Brain microvascular endothelial cell (primary cell): ENCODE measurements at regions not wholly inside any gene's neighbourhood (a gene's known extent, or its start where the extent isn't known, plus 50 kb on each side); places are given as distances from the start of the nearest gene placed in this dataset.

Experiments
- DNase-seq: peaks from one replicate; pipeline ENCODE4 v3.0.0-alpha.2; 2020
- H3K27ac ChIP-seq: fragments of 250-450 bp; sonication (Bioruptor Pico); 2 replicates; pipeline ENCODE4 v1.5.1; 2020; ENCODE audit warnings: mild to moderate bottlenecking, moderate library complexity
- H3K27me3 ChIP-seq: fragments of 250-450 bp; sonication (Bioruptor Pico); replicated peaks from 2 replicates; pipeline ENCODE4 v1.5.1; 2020; ENCODE audit warnings: mild to moderate bottlenecking
- H3K36me3 ChIP-seq: fragments of 250-450 bp; sonication (Bioruptor Pico); replicated peaks from 2 replicates; pipeline ENCODE4 v1.5.1; 2020; ENCODE audit warnings: mild to moderate bottlenecking
- H3K4me3 ChIP-seq: 2 replicates; pipeline ENCODE4 v1.5.1; 2011; ENCODE audit warnings: low read depth, mild to moderate bottlenecking, control low read depth, low read length, moderate library complexity
- in situ Hi-C: cut with HindIII; loops from 2 replicates; pipeline ENCODE4 v1.10.0; 2017; ENCODE audit warnings: low sequenced_read_pairs, low pct_ligation_motif_present
- TF ChIP-seq, protein P1 (sequence below): IDR thresholded peaks from 2 replicates; pipeline ENCODE4 v1.5.1; 2011; ENCODE audit warnings: low read depth, mild to moderate bottlenecking, moderate library complexity, low read length, control low read depth, inconsistent platforms; ENCODE audit errors: missing control alignments

DNA sequence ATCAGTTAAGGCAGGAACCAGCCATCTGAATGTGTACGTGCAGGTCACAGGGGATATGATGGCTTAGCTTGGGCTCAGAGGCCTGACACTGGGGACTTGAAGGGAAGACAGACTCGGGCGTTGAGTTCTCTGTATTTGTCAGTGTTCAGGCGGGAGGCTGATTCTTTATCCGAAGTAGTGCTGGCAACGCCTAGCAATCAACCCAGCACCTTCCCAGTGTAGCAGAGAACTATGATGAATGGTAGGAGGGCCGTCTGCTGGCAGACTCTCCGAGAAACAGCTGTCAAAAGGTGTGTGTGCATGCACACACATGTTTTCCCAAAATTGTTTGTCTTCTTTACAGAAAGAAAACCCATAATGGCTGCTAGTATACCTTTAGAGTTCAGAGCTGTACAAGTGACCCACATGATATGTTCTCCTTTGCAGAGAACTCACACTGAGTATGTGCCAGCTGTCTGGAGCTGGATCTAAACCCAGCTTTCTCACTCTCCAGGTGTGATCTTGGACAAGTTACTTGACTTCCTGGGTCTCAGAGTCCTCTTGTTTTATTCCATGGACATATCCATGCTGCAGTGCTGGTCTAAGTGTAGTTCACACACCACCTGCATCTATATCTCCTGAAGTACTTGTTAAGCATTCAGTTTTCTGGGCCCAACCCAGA, 74.5 kb upstream of the LARS2 start:
- no peak overlapping the region for H3K4me3 ChIP-seq
- no peak for DNase-seq
- H3K36me3 ChIP-seq: no peaks in the 10 kb centered on the region
- in situ Hi-C loops: no loop called here
- H3K27ac ChIP-seq: no peak overlapping the region
- H3K27me3 ChIP-seq: peaks cover 11% of the 10 kb centered on the region
- TF ChIP-seq, protein P1, sequence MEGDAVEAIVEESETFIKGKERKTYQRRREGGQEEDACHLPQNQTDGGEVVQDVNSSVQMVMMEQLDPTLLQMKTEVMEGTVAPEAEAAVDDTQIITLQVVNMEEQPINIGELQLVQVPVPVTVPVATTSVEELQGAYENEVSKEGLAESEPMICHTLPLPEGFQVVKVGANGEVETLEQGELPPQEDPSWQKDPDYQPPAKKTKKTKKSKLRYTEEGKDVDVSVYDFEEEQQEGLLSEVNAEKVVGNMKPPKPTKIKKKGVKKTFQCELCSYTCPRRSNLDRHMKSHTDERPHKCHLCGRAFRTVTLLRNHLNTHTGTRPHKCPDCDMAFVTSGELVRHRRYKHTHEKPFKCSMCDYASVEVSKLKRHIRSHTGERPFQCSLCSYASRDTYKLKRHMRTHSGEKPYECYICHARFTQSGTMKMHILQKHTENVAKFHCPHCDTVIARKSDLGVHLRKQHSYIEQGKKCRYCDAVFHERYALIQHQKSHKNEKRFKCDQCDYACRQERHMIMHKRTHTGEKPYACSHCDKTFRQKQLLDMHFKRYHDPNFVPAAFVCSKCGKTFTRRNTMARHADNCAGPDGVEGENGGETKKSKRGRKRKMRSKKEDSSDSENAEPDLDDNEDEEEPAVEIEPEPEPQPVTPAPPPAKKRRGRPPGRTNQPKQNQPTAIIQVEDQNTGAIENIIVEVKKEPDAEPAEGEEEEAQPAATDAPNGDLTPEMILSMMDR: no peak

DNA sequence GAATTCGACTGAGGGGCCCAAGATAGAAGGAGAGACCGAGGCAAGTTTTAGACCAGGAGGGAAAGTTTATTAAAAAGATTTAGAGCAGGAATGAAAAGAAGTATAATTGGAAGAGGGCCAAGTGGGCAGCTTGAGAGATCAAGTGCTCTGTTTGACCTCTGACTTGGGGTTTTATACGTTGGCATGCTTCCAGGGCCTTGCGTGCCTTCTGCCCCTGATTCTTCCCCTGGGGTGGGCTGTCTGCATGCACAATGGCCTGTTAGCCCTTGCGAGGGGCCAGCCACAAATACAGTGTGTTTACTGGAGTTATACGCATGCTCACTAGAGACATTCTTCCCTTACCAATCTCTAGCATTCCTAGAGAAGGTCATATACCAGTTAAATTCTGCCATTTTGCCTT, 70.7 kb upstream of the LARS2 start:
- no peaks in the 10 kb centered on the region for H3K36me3 ChIP-seq
- no peak overlapping the region for H3K4me3 ChIP-seq
- TF ChIP-seq, protein P1: no peak
- no peak for DNase-seq
- H3K27ac ChIP-seq: no peak overlapping the region
- in situ Hi-C loops: no loop called here
- H3K27me3 ChIP-seq: peaks cover 6% of the 10 kb centered on the region

GRCh38 chr3:45318689-45319088, 69.7 kb upstream of the LARS2 start:
- TF ChIP-seq, protein P1: no peak

DNA sequence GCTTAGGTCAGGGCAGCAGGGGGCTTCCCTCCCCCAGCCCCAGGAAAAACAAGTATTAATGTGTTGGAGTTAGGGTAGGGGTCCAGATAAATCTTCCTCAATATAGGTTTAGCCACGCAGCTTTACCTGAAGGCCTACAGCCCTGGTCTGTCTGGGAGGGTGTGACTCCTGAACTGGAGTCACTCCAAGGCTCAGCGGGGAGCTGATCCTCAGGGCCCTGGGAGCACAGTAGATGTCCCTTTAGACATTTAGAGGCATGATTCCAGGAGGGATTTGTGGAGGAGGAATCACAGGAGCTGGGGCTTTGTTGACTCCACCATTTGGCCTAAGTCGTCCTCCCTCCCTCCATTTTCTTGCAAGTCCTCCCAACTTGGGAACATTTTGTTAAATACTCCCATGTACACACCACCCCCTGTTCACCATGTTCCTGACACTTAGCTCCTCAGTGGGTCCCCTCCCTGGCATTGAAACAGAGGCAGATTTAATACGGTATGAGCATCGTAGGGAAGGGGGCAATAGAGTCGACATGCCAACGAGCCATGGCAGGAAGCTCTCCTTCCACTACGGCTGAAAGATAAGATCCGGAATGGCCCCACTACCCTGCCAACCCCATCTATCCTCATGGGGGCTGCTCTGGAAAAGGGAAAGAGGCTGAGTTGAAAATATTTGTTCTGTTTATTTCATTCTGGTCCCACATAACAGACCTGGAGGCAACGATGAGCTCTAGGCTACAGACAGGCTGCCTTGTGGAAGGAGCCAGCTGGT, 69.0 kb upstream of the LARS2 start:
- DNase-seq: no peak
- no peak overlapping the region for H3K4me3 ChIP-seq
- TF ChIP-seq, protein P1: no peak
- in situ Hi-C loops: no loop called here
- no peak overlapping the region for H3K27ac ChIP-seq
- H3K36me3 ChIP-seq: no peaks in the 10 kb centered on the region
- peaks cover 2% of the 10 kb centered on the region for H3K27me3 ChIP-seq

More at GRCh38 chr3:45318689-45319088, 69.7 kb upstream of the LARS2 start:
- Histone ChIP-seq H3K36me3 (no peaks in the 10 kb centered on the region), H3K4me3 (no peak overlapping the region), H3K27ac (no peak overlapping the region), H3K27me3 (peaks cover 2% of the 10 kb centered on the region)
- no peak for DNase-seq
- in situ Hi-C loops: no loop called here

GRCh38 chr3:45319996-45320305, 68.4 kb upstream of the LARS2 start:
- TF ChIP-seq, protein P1: no peak
- in situ Hi-C loops: no loop called here
- no peak for DNase-seq
- H3K27me3 ChIP-seq: peaks cover 2% of the 10 kb centered on the region
- no peak overlapping the region for H3K4me3 ChIP-seq
- no peak overlapping the region for H3K27ac ChIP-seq
- no peaks in the 10 kb centered on the region for H3K36me3 ChIP-seq
